Astrocyte (in vitro differentiated cells and primary cell): ENCODE measurements at regions not wholly inside any gene's neighbourhood (a gene's known extent, or its start where the extent isn't known, plus 50 kb on each side); places are given as distances from the start of the nearest gene placed in this dataset.

Experiments
- CTCF ChIP-seq: IDR thresholded peaks from 2 replicates; pipeline ENCODE4 v1.5.1; 2011; ENCODE audit warnings: low read depth, mild to moderate bottlenecking, inconsistent platforms, low read length, moderate library complexity; ENCODE audit not compliant: insufficient read depth
- EZH2 ChIP-seq: IDR thresholded peaks from 2 replicates; pipeline ENCODE4 v1.6.1; 2012; ENCODE audit warnings: mild to moderate bottlenecking, low read length, inconsistent platforms; ENCODE audit not compliant: insufficient read depth

GRCh38 chr20:29878281-29878741 is 1379.2 kb upstream of the DEFB115 start:
- TF ChIP-seq CTCF (no peak), EZH2 (no peak)
